ENCODE measurements at regions not wholly inside any gene's neighbourhood (a gene's known extent, or its start where the extent isn't known, plus 50 kb on each side); places are given as distances from the start of the nearest gene placed in this dataset.

DNA sequence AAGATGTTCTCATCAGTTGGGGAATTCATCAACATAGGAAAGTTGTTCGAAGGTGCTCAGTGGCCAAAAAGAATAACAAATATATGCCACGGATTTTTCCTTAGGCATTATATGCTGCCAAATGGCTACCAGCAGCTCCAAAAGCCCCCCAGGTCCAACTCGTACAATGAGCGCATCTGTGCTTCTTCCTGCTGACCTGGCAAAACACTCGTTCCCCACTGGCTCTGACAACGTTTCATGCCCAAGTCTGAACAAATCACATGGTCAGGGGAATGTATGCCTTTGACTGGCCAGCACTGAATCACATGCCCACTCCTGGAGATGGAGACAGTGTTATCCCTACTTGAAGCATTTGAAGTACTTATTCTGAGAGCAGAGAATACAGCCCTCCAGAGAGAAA is 59.9 kb upstream of the SPP1 start:
- TF ChIP-seq POLR2A (IDR thresholded peaks at IDR 0.05; ENCODE audit: low read depth, low read length), result no peak
- TF ChIP-seq, protein P1, sequence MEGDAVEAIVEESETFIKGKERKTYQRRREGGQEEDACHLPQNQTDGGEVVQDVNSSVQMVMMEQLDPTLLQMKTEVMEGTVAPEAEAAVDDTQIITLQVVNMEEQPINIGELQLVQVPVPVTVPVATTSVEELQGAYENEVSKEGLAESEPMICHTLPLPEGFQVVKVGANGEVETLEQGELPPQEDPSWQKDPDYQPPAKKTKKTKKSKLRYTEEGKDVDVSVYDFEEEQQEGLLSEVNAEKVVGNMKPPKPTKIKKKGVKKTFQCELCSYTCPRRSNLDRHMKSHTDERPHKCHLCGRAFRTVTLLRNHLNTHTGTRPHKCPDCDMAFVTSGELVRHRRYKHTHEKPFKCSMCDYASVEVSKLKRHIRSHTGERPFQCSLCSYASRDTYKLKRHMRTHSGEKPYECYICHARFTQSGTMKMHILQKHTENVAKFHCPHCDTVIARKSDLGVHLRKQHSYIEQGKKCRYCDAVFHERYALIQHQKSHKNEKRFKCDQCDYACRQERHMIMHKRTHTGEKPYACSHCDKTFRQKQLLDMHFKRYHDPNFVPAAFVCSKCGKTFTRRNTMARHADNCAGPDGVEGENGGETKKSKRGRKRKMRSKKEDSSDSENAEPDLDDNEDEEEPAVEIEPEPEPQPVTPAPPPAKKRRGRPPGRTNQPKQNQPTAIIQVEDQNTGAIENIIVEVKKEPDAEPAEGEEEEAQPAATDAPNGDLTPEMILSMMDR (conservative IDR thresholded peaks at IDR 0.05; ENCODE audit: low read depth, low read length), result no peak

Data from IMR-90 (cell line).